22Rv1 (cell line): ENCODE measurements at regions not wholly inside any gene's neighbourhood (a gene's known extent, or its start where the extent isn't known, plus 50 kb on each side); places are given as distances from the start of the nearest gene placed in this dataset.
"Not testable (repeated sequence)": the region's sequence is repeated elsewhere in the genome, so short reads cannot be mapped to it uniquely, and the experiment has no call there.

Source experiments
- H3K27ac ChIP-seq: fragments of 450-650 bp; 2 replicates; pipeline ENCODE4 v1.5.1; 2017
- CTCF ChIP-seq: fragments of 450-650 bp; IDR thresholded peaks from 2 replicates; pipeline ENCODE4 v1.5.1; 2017; ENCODE audit warnings: mild to moderate bottlenecking
- ZFX ChIP-seq: fragments of 450-650 bp; IDR thresholded peaks from 2 replicates; pipeline ENCODE4 v1.6.1; 2017; ENCODE audit warnings: antibody characterized with exemption, borderline replicate concordance

- TF ChIP-seq ZFX (no peak), CTCF (no peak)
- H3K27ac ChIP-seq: no peak overlapping the region
Observed at GRCh38 chr17:63291258-63291657, 154.8 kb downstream of the CYB561 start.

GRCh38 chr17:63292421-63292820 is 153.7 kb downstream of the CYB561 start:
- no peak overlapping the region for H3K27ac ChIP-seq
- no peak for TF ChIP-seq CTCF
- TF ChIP-seq ZFX: no peak

DNA sequence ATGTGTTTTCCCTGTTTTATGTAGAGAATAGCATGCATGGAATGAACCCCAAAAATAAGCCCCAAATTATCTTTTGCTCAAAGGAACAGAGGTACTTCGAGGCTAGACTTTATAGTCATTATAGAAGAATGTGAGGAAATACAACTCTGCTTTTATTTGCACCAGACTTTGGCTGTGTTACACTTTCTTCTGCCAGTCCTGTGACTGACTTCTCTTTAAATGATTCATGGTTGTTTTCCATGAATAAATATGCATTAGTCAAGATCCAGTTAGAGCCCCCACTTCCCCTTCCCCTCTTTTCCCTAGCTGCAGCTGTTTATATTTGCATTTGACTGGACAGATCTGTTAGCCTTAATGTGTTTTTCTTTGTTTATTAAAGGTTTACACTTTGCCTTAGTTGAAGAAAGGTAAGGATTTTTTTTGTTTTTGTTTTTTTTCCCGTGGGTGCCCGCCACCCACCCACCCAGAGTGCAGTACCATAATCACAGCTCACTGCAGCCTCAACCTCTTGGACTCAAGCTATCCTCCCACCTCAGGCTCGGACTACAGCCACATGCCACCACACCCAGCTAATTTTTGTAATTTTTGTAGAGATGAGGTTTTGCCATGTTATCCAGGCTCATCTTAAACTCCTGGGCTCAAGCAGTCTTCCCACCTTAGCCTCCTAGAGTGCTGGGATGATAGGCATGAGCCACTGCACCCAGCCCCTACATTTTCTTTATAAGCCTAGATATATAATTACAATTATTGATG is 152.6 kb downstream of the CYB561 start:
- H3K27ac ChIP-seq: no peak overlapping the region
- TF ChIP-seq ZFX (no peak), CTCF (no peak)

GRCh38 chr17:63294776-63295175 is 151.3 kb downstream of the CYB561 start:
- TF ChIP-seq CTCF: no peak
- TF ChIP-seq ZFX: no peak
- H3K27ac ChIP-seq: no peak overlapping the region

GRCh38 chr17:63295288-63295687 is 150.8 kb downstream of the CYB561 start:
- TF ChIP-seq ZFX (no peak), CTCF (no peak)
- no peak overlapping the region for H3K27ac ChIP-seq

GRCh38 chr17:63295839-63296590 is 150.1 kb downstream of the CYB561 start:
- no peak for TF ChIP-seq ZFX
- no peak for TF ChIP-seq CTCF
- no peak overlapping the region for H3K27ac ChIP-seq

GRCh38 chr17:63298916-63299315 is 147.2 kb downstream of the CYB561 start:
- not testable (repeated sequence) for H3K27ac ChIP-seq
